ENCODE measurements at regions not wholly inside any gene's neighbourhood (a gene's known extent, or its start where the extent isn't known, plus 50 kb on each side); places are given as distances from the start of the nearest gene placed in this dataset.
"Not testable (repeated sequence)": the region's sequence is repeated elsewhere in the genome, so short reads cannot be mapped to it uniquely, and the experiment has no call there.

DNA sequence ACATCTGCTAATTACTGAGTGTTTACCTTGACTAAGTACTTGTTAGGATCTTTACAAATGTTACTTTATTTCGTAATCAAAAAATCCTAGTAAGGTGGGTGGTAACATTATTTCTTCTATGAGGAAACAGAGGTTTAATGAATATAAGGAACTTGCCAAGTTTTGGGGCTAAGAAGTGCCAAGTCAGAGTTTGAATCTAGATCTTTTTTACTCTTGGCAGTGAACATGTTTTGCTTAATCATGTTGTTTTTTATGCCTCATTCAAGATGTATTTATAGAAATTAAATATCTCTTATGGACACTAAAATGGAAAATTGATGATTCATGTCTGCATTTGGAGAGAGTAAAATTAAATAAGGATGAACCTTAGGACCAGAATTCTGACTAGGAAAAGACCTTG lies 393.7 kb downstream of the UTRN start:
- no peak overlapping the region for H3K4me3 ChIP-seq (ENCODE audit: low read depth, low read length)
- TF ChIP-seq, protein P1, sequence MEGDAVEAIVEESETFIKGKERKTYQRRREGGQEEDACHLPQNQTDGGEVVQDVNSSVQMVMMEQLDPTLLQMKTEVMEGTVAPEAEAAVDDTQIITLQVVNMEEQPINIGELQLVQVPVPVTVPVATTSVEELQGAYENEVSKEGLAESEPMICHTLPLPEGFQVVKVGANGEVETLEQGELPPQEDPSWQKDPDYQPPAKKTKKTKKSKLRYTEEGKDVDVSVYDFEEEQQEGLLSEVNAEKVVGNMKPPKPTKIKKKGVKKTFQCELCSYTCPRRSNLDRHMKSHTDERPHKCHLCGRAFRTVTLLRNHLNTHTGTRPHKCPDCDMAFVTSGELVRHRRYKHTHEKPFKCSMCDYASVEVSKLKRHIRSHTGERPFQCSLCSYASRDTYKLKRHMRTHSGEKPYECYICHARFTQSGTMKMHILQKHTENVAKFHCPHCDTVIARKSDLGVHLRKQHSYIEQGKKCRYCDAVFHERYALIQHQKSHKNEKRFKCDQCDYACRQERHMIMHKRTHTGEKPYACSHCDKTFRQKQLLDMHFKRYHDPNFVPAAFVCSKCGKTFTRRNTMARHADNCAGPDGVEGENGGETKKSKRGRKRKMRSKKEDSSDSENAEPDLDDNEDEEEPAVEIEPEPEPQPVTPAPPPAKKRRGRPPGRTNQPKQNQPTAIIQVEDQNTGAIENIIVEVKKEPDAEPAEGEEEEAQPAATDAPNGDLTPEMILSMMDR (IDR thresholded peaks at IDR 0.05; ENCODE audit: borderline replicate concordance, insufficient read depth, low read depth, low read length) = no peak

DNA sequence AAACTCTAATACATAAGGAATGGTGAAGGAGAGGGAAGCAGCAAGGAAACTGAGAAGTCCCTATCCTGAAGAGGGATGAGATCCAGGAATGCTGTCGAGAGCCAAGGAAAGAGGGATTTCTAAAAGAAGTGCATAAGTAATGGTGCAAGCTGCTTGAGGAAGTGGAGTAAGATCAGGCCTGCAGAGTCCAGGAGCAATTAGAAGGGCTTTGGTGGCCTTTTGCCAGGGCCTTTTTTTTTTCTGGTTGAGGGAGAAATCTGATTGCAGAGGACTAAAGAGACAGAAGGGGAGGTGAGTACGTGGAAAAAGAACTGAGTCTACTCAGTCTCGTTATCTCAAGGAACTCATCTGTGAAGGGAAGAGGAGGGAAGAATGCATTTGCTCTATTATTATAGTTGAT lies 396.2 kb downstream of the UTRN start:
- H3K4me3 ChIP-seq (ENCODE audit: low read depth, low read length) = no peak overlapping the region
- TF ChIP-seq, protein P1 (IDR thresholded peaks at IDR 0.05; ENCODE audit: borderline replicate concordance, insufficient read depth, low read depth, low read length) = no peak

DNA sequence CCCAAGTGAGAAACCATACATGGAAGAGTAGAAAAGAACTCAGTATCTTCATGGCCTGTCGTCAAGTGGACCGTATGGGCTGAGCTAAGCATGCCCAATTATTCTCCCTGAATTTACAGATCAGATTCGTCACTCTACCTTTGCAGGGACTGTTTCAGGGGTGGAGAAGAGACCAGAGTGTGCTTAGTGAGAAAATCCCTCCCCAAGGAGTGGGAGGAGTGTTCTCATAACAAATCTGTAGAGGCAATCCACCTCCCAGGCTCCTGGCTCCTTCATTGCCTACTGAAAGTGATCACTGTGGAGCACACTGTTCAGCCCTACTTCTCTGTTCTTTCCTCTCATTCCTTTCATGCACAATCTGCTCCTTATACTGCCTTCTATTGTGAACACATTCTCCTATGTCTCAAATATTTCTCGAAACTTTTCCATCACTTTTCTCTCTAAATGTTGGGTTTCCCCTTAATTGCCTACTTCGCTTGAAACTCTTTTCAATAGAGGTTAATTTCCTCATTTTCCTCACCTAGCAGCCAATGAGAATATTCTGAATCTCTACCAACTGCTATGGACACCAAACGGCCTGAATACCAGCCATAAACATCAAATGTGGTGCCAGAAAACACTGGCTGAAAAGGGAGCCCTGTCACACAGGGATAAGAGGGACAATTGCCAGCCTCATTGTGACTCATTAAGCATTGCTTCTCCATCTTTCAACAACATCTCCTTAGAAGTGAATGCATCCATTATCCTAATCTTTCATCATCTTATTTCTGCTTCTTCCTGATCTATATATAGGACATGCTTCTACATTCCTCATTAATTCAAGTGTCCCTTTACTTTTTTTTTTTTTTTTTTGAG lies 398.3 kb downstream of the UTRN start:
- H3K4me3 ChIP-seq (ENCODE audit: low read depth, low read length) = no peak overlapping the region
- TF ChIP-seq, protein P1 (IDR thresholded peaks at IDR 0.05; ENCODE audit: borderline replicate concordance, insufficient read depth, low read depth, low read length) = no peak

DNA sequence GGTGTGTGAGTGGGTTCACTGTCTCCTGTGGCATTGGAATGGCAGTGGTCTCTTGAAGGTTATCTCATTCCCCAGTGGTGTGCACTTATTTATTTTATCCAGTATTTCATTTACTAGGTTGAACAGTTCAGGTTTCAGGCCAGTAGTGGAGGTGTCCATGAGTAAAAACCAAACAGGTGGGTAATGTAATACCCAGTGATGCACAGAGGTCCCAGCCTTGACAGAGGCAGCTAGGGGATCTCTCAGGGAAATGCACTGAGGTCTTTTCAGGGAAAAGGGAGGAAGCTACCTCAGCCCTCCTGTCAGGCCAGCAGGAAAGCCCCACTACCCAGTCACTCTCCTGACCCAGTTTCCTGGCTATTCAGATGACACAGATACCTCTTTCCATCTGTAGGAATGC lies 403.6 kb downstream of the UTRN start:
- TF ChIP-seq, protein P1 (IDR thresholded peaks at IDR 0.05; ENCODE audit: borderline replicate concordance, insufficient read depth, low read depth, low read length) = no peak
- H3K4me3 ChIP-seq (ENCODE audit: low read depth, low read length) = no peak overlapping the region

DNA sequence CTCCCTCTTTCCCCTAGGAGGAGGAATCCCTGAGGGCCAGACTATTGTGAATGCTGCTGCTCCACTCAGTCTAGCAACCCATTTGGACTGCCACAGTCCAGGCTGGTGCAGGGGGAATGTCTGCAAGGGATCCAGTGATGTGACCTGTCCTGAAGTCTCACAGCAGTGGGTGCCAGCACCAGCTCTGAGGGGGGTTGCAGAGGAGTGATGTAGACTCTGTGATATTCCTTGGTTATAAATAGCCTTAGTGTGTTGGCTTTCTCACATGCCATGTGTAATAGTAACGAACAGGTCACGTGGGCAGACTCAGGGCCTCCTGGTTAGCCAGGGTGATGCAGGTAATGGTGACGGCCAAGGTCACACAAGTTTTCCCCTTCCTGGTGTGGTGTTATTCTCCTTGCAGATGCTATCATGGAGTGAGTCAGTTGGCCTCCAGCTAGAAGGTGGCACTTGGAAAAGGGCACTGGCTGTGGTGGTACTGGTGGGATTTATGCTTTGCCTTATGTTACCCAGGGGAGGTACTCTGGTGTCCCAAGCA lies 404.4 kb downstream of the UTRN start:
- TF ChIP-seq, protein P1 (IDR thresholded peaks at IDR 0.05; ENCODE audit: borderline replicate concordance, insufficient read depth, low read depth, low read length) = no peak

DNA sequence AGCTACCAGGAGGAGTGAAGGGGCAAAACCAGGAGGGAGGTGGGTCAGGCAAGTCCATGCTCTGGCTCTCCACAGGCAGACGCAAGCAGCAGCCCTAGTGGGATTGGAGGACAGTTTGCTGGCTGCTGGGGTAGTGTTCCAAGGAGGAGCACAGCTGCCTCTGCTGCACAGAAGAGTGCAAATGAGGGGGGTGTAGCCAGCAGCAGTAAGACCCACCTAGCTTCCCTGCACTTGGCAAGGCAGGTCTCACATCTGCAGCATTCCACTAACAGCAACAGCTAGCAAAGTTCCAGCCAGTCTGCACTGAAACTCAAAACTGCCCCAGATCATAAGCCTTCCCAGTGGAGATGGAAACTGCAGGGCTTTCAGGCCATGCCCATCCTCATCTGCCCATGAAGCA lies 405.0 kb downstream of the UTRN start:
- no peak overlapping the region for H3K4me3 ChIP-seq (ENCODE audit: low read depth, low read length)
- TF ChIP-seq, protein P1 (IDR thresholded peaks at IDR 0.05; ENCODE audit: borderline replicate concordance, insufficient read depth, low read depth, low read length) = no peak

More for the DNA sequence above, 404.4 kb downstream of the UTRN start:
- no peak overlapping the region for H3K4me3 ChIP-seq (ENCODE audit: low read depth, low read length)

DNA sequence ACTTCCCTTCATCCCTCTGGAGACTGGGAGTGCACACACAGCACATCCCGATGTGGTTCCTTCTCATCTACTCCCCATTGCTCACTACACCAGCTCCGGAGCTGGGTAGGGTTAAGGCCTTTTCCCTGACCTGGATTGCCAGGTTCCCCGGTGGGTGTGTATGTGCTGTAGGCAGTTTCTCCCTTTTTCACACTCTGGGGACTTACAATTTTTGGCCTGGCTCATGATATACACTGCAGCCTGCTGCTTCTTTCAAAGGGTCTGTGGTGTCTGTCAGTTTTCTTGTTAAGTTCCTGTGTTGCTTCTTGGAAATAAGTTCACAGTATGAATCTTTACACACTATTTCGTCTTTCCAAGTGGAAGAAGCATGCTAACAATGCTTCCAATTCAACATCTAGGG lies 405.5 kb downstream of the UTRN start:
- TF ChIP-seq, protein P1 (IDR thresholded peaks at IDR 0.05; ENCODE audit: borderline replicate concordance, insufficient read depth, low read depth, low read length) = no peak

DNA sequence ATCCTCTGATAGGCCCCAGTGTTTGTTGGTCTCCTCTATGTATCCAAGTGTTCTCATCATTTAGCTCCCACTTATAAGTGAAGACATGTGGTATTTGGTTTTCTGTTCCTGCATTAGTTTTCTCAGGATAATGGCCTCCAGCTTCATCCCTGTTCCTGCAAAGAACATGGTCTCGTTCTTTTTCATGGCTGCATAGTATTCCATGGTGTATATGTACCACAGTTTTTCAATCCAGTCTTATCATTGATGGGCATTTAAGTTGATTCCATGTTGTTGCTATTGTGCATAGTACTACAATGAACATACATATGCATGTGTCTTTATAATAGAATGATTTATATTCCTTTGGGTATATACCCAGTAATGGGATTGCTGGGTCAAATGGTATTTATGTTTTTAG lies 406.9 kb downstream of the UTRN start:
- H3K4me3 ChIP-seq (ENCODE audit: low read depth, low read length) = not testable (repeated sequence)

More for the DNA sequence above, 405.5 kb downstream of the UTRN start:
- H3K4me3 ChIP-seq (ENCODE audit: low read depth, low read length) = no peak overlapping the region
